HEK293 (cell line): ENCODE measurements at regions not wholly inside any gene's neighbourhood (a gene's known extent, or its start where the extent isn't known, plus 50 kb on each side); places are given as distances from the start of the nearest gene placed in this dataset.

ENCODE experiments used
- BCL11B ChIP-seq: fragments of 450-650 bp; formaldehyde crosslinking; IDR thresholded peaks from 2 replicates; pipeline ENCODE4 v1.5.1; 2016; ENCODE audit warnings: low read depth, missing biosample characterization, missing genetic modification characterization
- CTCF ChIP-seq: fragments of 450-650 bp; formaldehyde crosslinking; IDR thresholded peaks from 2 replicates; pipeline ENCODE4 v1.5.1; 2016; ENCODE audit warnings: missing biosample characterization, missing genetic modification characterization
- KLF17 ChIP-seq: fragments of 450-650 bp; formaldehyde crosslinking; IDR thresholded peaks from 2 replicates; pipeline ENCODE4 v1.5.1; 2016; ENCODE audit warnings: missing biosample characterization, missing genetic modification characterization
- PRDM4 ChIP-seq: fragments of 450-650 bp; formaldehyde crosslinking; IDR thresholded peaks from 2 replicates; pipeline ENCODE4 v1.5.1; 2017; ENCODE audit warnings: missing biosample characterization, missing genetic modification characterization
- ZBTB11 ChIP-seq: fragments of 450-650 bp; formaldehyde crosslinking; conservative IDR thresholded peaks from 2 replicates; pipeline ENCODE4 v1.5.1; 2016; ENCODE audit warnings: low read depth, missing biosample characterization, missing genetic modification characterization
- ZNF416 ChIP-seq: fragments of 450-650 bp; formaldehyde crosslinking; IDR thresholded peaks from 2 replicates; pipeline ENCODE4 v1.5.1; 2016; ENCODE audit warnings: missing biosample characterization, missing genetic modification characterization
- ZNF449 ChIP-seq: fragments of 450-650 bp; formaldehyde crosslinking; IDR thresholded peaks from 2 replicates; pipeline ENCODE4 v1.5.1; 2017; ENCODE audit warnings: missing biosample characterization, mild to moderate bottlenecking, missing genetic modification characterization, moderate library complexity
- ZNF521 ChIP-seq: fragments of 450-650 bp; formaldehyde crosslinking; IDR thresholded peaks from 2 replicates; pipeline ENCODE4 v1.5.1; 2017; ENCODE audit warnings: missing biosample characterization, mild to moderate bottlenecking, missing genetic modification characterization
- ZNF530 ChIP-seq: fragments of 450-650 bp; formaldehyde crosslinking; IDR thresholded peaks from 2 replicates; pipeline ENCODE4 v1.5.1; 2016; ENCODE audit warnings: low read depth, missing biosample characterization, missing genetic modification characterization
- TF ChIP-seq, protein P1 (sequence below): fragments of 450-650 bp; formaldehyde crosslinking; IDR thresholded peaks from 2 replicates; pipeline ENCODE4 v1.5.1; 2016; ENCODE audit warnings: missing biosample characterization, missing genetic modification characterization
- TF ChIP-seq, protein P2 (sequence below): fragments of 450-650 bp; formaldehyde crosslinking; IDR thresholded peaks from 2 replicates; pipeline ENCODE4 v1.5.1; 2016; ENCODE audit warnings: missing biosample characterization, missing genetic modification characterization
- TF ChIP-seq, protein P3 (sequence below): fragments of 450-650 bp; formaldehyde crosslinking; IDR thresholded peaks from 2 replicates; pipeline ENCODE4 v1.5.1; 2016; ENCODE audit warnings: missing biosample characterization, missing genetic modification characterization
- TF ChIP-seq, protein P4 (sequence below): fragments of 450-650 bp; formaldehyde crosslinking; IDR thresholded peaks from 2 replicates; pipeline ENCODE4 v1.5.1; 2016; ENCODE audit warnings: missing biosample characterization, missing genetic modification characterization

GRCh38 chr6:111967131-111967530, 86.8 kb upstream of the CCN6 start:
- TF ChIP-seq, protein P1, sequence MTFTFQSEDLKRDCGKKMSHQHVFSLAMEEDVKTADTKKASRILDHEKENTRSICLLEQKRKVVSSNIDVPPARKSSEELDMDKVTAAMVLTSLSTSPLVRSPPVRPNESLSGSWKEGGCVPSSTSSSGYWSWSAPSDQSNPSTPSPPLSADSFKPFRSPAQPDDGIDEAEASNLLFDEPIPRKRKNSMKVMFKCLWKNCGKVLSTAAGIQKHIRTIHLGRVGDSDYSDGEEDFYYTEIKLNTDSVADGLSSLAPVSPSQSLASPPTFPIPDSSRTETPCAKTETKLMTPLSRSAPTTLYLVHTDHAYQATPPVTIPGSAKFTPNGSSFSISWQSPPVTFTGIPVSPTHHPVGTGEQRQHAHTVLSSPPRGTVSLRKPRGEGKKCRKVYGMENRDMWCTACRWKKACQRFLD = no peak
- TF ChIP-seq, protein P2, sequence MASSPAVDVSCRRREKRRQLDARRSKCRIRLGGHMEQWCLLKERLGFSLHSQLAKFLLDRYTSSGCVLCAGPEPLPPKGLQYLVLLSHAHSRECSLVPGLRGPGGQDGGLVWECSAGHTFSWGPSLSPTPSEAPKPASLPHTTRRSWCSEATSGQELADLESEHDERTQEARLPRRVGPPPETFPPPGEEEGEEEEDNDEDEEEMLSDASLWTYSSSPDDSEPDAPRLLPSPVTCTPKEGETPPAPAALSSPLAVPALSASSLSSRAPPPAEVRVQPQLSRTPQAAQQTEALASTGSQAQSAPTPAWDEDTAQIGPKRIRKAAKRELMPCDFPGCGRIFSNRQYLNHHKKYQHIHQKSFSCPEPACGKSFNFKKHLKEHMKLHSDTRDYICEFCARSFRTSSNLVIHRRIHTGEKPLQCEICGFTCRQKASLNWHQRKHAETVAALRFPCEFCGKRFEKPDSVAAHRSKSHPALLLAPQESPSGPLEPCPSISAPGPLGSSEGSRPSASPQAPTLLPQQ = no peak
- TF ChIP-seq, protein P3, sequence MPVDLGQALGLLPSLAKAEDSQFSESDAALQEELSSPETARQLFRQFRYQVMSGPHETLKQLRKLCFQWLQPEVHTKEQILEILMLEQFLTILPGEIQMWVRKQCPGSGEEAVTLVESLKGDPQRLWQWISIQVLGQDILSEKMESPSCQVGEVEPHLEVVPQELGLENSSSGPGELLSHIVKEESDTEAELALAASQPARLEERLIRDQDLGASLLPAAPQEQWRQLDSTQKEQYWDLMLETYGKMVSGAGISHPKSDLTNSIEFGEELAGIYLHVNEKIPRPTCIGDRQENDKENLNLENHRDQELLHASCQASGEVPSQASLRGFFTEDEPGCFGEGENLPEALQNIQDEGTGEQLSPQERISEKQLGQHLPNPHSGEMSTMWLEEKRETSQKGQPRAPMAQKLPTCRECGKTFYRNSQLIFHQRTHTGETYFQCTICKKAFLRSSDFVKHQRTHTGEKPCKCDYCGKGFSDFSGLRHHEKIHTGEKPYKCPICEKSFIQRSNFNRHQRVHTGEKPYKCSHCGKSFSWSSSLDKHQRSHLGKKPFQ (tag by site-specific recombination) = no peak
- TF ChIP-seq ZNF416 (tag by site-specific recombination) = no peak
- TF ChIP-seq ZNF449 (tag by site-specific recombination) = no peak
- no peak for TF ChIP-seq CTCF (tag by site-specific recombination)
- no peak for TF ChIP-seq ZNF530 (tag by site-specific recombination)
- no peak for TF ChIP-seq ZNF521 (tag by site-specific recombination)
- no peak for TF ChIP-seq PRDM4 (tag by site-specific recombination)
- TF ChIP-seq, protein P4, sequence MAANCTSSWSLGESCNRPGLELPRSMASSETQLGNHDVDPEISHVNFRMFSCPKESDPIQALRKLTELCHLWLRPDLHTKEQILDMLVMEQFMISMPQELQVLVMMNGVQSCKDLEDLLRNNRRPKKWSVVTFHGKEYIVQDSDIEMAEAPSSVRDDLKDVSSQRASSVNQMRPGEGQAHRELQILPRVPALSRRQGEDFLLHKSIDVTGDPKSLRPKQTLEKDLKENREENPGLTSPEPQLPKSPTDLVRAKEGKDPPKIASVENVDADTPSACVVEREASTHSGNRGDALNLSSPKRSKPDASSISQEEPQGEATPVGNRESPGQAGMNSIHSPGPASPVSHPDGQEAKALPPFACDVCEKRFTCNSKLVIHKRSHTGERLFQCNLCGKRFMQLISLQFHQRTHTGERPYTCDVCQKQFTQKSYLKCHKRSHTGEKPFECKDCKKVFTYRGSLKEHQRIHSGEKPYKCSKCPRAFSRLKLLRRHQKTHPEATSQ (tag by site-specific recombination) = no peak
- no peak for TF ChIP-seq KLF17 (tag by site-specific recombination)
- TF ChIP-seq ZBTB11 (tag by site-specific recombination) = no peak
- no peak for TF ChIP-seq BCL11B (tag by site-specific recombination)
